Activated CD4-positive, alpha-beta T cell treated with anti-CD3 and anti-CD28 coated beads, Interleukin-2, Interleukin-6, amounts not matched to agents 100 ng/mL and 50 ng/mL, durations not matched to agents 16 hours and 8 hours (primary cell): ENCODE measurements at regions not wholly inside any gene's neighbourhood (a gene's known extent, or its start where the extent isn't known, plus 50 kb on each side); places are given as distances from the start of the nearest gene placed in this dataset.

ENCODE experiments used
- DNase-seq: peaks from one replicate; pipeline ENCODE4 v3.0.0-alpha.2; 2020

DNA sequence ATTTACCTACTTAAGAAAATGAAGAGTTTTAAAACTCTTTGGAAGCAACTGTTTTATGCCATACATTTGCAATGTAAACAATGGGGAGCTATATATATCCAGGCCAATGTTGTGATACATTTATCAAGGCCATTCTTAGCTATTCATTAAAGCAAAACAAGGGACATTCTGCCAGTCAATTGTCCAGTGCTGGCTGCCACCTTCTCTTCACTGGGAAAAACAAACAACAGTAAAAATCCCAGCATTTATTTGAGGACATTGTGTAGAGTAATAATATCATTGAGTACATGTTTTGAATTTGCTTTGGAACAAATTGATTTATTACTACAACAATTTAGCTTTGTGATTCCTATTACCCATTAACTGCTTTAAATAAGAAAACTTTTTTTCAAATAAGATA is 1107.4 kb downstream of the DTWD2 start:
- no peak for DNase-seq

- no peak for DNase-seq
Measured at GRCh38 chr5:117877731-117878130, 1110.6 kb downstream of the DTWD2 start.

DNA sequence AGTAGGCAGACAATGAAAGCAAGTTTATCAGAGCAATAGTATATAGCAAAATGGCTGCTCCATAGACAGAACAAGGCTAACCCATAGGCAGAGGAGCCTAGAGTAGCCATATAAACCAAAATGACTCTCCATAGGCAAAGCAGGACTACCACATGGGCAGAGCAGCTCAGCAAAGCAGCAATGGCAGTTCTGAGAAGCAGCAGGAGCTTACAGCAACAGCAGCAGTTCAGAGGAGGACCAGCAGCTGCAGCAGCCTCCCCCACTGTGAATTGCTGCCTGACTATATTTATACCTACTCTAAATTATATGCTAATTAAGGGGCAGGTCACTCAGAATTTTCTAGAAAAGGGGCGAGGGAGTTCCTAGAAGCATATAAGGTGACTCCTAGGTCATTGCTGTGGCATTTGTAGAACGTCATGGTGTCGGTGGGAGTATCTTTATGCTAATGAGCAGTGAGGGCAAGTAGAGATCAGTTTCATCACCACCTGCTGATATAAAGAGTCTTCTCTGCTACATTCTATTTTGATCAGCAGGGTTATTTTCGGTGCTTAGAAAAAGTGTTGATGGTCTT is 1115.5 kb downstream of the DTWD2 start:
- no peak for DNase-seq

- DNase-seq, result no peak
Measured at GRCh38 chr5:117869596-117869995, 1118.8 kb downstream of the DTWD2 start.

DNA sequence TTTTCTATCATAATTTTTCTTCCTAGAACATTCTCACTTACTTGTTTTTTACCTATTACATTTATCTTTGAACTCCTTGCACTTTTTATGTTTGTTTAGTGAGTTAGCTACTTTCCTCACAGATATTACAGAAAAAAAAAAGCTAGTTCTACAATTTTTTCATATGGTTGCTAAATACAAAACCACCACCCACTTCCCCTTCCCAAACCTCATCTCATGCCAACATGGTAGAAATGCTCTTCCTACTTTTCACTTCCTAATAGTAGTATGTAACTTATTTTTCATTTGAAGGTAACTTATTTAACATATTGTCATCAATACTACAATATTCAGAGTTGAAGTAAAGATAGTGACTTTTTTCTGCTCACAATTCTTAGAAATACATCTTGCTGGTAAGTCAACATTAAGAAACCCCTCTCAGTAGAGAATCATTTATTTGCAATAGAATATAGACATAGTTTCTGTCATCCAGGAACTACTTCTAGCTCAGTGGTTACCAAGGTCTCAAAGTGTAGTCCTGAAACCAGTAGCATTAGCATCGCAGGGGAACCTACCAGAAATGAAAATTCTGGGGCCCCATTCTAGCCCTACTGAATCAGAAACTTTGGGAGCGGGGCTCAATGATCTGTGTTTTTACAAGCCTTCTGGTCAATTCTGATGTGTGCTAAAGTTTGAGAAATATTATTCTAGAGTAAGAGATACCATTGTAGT is 1124.6 kb downstream of the DTWD2 start:
- DNase-seq, result no peak

GRCh38 chr5:117860550-117860949 is 1127.8 kb downstream of the DTWD2 start:
- no peak for DNase-seq

- no peak for DNase-seq
Measured at GRCh38 chr5:117859176-117859575, 1129.2 kb downstream of the DTWD2 start.

- DNase-seq, result no peak
Measured at GRCh38 chr5:117856713-117857112, 1131.6 kb downstream of the DTWD2 start.

DNA sequence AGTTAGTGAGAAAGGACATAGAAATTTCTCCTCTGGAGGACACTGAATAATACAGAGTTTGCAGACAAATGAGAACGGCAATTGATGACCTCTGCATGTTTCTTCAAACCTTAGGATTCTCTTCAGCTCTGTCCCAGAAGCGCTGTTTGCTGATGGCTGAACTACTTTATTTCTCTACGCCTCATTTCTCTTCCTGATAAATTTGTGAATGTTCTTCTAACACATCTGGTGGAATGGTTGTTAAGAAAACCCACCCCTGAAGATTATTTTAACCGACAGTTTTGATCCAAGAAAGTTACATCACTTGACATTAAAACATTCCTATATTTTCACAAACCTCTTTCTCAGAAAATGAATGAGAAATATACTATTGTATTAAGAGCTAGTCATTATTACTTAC is 1150.6 kb downstream of the DTWD2 start:
- DNase-seq, result no peak

DNA sequence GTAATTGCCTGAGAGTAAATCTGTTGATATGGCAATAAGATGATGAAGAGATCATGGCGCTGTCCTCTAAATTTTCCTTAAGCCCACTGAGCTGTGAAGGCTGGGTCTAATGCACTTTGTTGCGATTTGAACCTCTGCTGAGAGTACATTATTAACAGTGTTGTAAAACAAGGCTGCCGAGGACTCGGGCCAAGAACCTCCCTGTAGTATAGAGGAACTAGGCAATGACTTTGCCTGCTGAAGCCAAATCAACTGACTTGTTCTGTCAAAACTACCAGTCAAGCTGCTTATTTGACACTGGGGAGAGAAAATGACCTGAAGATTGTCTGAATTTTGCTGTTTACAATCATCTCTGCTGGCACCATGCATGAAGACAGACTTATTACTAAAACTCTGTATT is 1154.7 kb downstream of the DTWD2 start:
- DNase-seq, result no peak

GRCh38 chr5:117829646-117830045 is 1158.7 kb downstream of the DTWD2 start:
- no peak for DNase-seq

DNA sequence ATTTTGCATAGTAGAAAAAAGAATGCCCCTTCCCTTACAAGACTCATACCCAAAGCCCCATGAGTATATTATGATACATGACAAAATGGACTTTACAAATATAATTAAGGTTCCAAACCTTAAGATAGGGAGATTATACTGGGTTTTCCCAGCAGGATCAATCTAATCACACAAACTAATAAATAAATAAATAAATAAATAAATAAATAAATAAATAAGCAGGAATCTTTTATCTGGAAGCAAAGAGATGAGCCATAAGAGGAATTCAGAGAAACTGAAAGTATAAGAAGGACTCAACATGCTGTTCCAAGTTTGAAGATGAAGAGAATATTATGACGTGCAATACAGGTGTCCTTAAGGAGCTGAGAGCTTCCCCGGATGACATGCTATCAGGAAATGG is 1174.5 kb downstream of the DTWD2 start:
- DNase-seq, result no peak

DNA sequence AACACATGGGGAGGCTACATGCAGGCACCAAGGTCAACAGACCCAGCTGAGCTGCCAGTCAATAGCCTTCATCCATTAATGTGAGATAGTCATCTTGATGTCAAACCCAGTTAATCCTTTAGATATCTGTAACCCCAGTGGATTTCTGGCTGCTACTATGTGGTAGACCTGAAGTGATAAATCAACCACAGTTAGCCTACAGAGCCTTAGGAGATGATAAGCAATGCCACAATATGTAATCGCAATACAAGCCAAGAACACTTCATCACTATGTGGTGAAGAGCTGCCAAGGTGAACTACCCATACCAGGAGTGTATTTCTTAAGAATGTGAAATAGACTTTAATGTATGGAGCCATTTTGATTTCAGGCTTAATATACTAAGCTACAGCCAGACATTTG is 1175.5 kb downstream of the DTWD2 start:
- no peak for DNase-seq

DNA sequence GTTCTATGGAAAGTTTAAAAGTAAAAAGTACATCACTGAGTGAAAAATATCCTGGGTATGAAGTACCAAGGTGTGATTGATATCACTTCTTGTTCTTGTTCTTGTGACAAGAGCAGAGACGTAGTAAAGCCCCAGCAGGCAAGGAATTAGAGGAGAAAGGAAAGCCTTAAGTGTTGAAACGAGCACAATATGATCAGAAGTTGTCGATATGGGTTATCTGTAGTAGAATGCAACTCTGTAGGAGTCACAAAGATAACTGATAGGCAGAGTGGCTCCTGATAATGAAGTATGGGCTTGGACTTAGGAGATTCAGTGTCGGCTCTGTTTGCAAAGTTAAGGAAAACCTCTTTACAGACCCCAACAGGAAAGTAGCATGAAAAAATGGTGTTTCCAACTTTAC is 1179.1 kb downstream of the DTWD2 start:
- DNase-seq, result no peak

- DNase-seq, result no peak
Measured at GRCh38 chr5:117805058-117805457, 1183.3 kb downstream of the DTWD2 start.

DNA sequence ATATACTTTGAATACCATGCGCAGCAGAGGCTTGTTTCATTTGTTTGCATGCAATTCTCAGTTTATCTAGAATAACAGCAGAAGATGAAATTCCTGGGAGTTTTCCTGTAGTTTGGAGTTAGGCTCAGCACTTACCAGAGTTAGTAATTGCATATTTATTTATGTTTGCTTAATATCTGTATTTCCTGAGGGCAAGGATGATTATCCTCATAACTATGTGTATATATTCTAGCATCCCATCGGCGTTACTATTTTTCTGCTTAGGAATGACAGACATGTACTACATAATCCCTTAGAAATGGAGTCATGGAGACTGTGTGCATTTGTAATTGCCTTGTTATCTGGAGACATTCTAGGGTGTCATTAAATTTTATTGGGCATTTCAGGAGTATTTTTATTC is 1184.8 kb downstream of the DTWD2 start:
- DNase-seq, result no peak

- DNase-seq, result no peak
Measured at GRCh38 chr5:117801583-117801982, 1186.8 kb downstream of the DTWD2 start.

- DNase-seq, result no peak
Measured at GRCh38 chr5:117800261-117800660, 1188.1 kb downstream of the DTWD2 start.

DNA sequence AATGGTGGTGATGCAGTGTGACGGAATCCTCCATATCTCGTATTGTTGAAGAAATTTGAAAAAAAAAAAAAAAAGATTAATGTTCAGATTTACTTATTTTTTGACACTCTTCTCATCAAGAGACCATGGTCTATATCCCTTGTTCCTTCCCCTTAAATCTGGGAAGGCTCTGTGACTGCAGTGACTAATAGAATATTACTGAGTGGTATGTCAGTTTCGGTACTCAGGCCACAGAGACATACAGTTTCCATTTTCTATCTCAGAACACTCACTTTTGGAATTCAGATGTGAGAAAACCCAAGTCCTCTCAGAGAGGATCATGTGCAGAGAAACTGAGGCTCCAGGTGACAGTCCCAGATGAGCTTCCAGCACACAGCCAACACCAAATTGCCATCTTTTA is 1193.5 kb downstream of the DTWD2 start:
- no peak for DNase-seq

GRCh38 chr5:117793963-117794362 is 1194.4 kb downstream of the DTWD2 start:
- no peak for DNase-seq

DNA sequence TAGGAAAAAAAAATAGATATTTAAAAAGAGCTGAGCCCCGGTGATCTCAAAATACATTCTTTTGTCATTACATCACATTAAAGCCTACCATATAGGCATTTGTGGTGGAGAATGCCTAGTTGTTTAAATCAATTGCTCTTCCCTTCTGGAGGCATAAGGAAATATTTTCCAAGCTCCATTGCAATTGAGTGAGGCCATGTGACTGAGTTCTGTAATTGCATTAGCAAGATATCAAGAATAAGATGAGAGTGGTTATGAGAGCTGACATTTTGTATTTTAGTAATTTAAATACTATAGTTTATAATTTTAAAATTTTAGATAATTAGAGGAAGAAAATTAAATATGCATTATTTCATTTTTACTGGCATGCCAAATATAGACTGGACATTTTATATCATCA is 1195.9 kb downstream of the DTWD2 start:
- DNase-seq, result no peak

- no peak for DNase-seq
Measured at GRCh38 chr5:117788596-117788995, 1199.8 kb downstream of the DTWD2 start.

GRCh38 chr5:117779171-117779570 is 1204.5 kb upstream of the SEMA6A start:
- no peak for DNase-seq

GRCh38 chr5:117776977-117777376 is 1202.4 kb upstream of the SEMA6A start:
- DNase-seq, result no peak

GRCh38 chr5:117769877-117770276 is 1195.3 kb upstream of the SEMA6A start:
- no peak for DNase-seq
